CD8-positive, alpha-beta memory T cell (primary cell): ENCODE measurements at regions not wholly inside any gene's neighbourhood (a gene's known extent, or its start where the extent isn't known, plus 50 kb on each side); places are given as distances from the start of the nearest gene placed in this dataset.

Source experiments
- CTCF ChIA-PET: fragments of 350-600 bp; sonication (Branson Sonifier 250); formaldehyde crosslinking; loops from one replicate; lab custom pipeline; 2021; ENCODE audit warnings: antibody characterized with exemption; lab: Charles Lee
- POLR2A ChIA-PET: fragments of 350-600 bp; sonication (Branson Sonifier 250); formaldehyde crosslinking; loops from one replicate; lab custom pipeline; 2021; ENCODE audit warnings: antibody characterized with exemption; lab: Charles Lee
- DNase-seq, 5 donors: peaks; one replicate each; pipeline versions ENCODE4 v3.0.0 to v3.0.0-alpha.2; 2020 to 2022; ENCODE audit warnings: mixed read lengths in 1 of 5
- H3K27ac ChIP-seq: one replicate; pipeline ENCODE4 v1.7.0; 2013; ENCODE audit warnings: low read depth, mild to moderate bottlenecking, low read length, moderate library complexity
- H3K27me3 ChIP-seq: 2 replicates; pipeline ENCODE4 v1.7.0; 2013; ENCODE audit warnings: low read length, mild to moderate bottlenecking; ENCODE audit not compliant: insufficient read depth, poor library complexity, severe bottlenecking
- H3K36me3 ChIP-seq: 2 replicates; pipeline ENCODE4 v1.7.0; 2013; ENCODE audit warnings: mild to moderate bottlenecking, low read length, moderate library complexity; ENCODE audit not compliant: insufficient read depth
- H3K4me1 ChIP-seq: 2 replicates; pipeline ENCODE4 v1.7.0; 2013; ENCODE audit warnings: mild to moderate bottlenecking, low read length, moderate library complexity; ENCODE audit not compliant: insufficient read depth
- H3K4me3 ChIP-seq: 2 replicates; pipeline ENCODE4 v1.7.0; 2013; ENCODE audit warnings: mild to moderate bottlenecking, low read length
- H3K9me3 ChIP-seq: 2 replicates; pipeline ENCODE4 v1.7.0; 2013; ENCODE audit warnings: mild to moderate bottlenecking, low read length
- H3K27ac Mint-ChIP-seq, 8 donors: one replicate each; pipeline ENCODE4 v1.8.0; 2020 to 2021; ENCODE audit warnings: mixed read lengths in 8 of 8, mild to moderate bottlenecking in 6 of 8, inconsistent platforms in 3 of 8, moderate library complexity in 3 of 8
- H3K27me3 Mint-ChIP-seq, 2 donors: one replicate each; pipeline ENCODE4 v1.8.0; 2020 to 2021; ENCODE audit warnings: mixed read lengths in 2 of 2, mild to moderate bottlenecking in 1 of 2, moderate library complexity in 1 of 2
- H3K36me3 Mint-ChIP-seq, 3 donors: one replicate each; pipeline ENCODE4 v1.8.0; 2020 to 2021; ENCODE audit warnings: mixed read lengths in 3 of 3, inconsistent platforms in 1 of 3, mild to moderate bottlenecking in 1 of 3
- H3K4me1 Mint-ChIP-seq, 3 donors: one replicate each; pipeline ENCODE4 v1.8.0; 2020 to 2021; ENCODE audit warnings: mixed read lengths in 3 of 3, inconsistent platforms in 1 of 3, mild to moderate bottlenecking in 1 of 3
- H3K4me3 Mint-ChIP-seq, 7 donors: one replicate each; pipeline ENCODE4 v1.8.0; 2020 to 2021; ENCODE audit warnings: mixed read lengths in 7 of 7, mild to moderate bottlenecking in 6 of 7, moderate library complexity in 4 of 7, inconsistent platforms in 2 of 7
- H3K9me3 Mint-ChIP-seq, 5 donors: one replicate each; pipeline ENCODE4 v1.8.0; 2020 to 2022; ENCODE audit warnings: mixed read lengths in 5 of 5, mild to moderate bottlenecking in 3 of 5, moderate library complexity in 2 of 5, inconsistent platforms in 1 of 5

- Histone ChIP-seq H3K27me3 (no peaks in the 10 kb centered on the region), H3K36me3 (no peaks in the 10 kb centered on the region), H3K27ac (no peak overlapping the region), H3K4me1 (no peaks in the 10 kb centered on the region), H3K4me3 (no peak overlapping the region), H3K9me3 (no peaks in the 10 kb centered on the region)
- H3K27me3 Mint-ChIP-seq, result no peaks in the 10 kb centered on the region
- no peak overlapping the region for H3K27ac Mint-ChIP-seq
- H3K36me3 Mint-ChIP-seq, result no peaks in the 10 kb centered on the region
- peaks cover 3 to 24% (median 9%) of the 10 kb centered on the region in 5 donors for H3K9me3 Mint-ChIP-seq
- POLR2A ChIA-PET, result no interaction called here
- H3K4me1 Mint-ChIP-seq, result no peaks in the 10 kb centered on the region
- DNase-seq, result no peak
- H3K4me3 Mint-ChIP-seq, result no peak overlapping the region
- CTCF ChIA-PET, result no interaction called here
Observed at GRCh38 chr9:26463837-26464236, 428.8 kb downstream of the CAAP1 start.

- ChIA-PET CTCF (no interaction called here), POLR2A (no interaction called here)
- H3K36me3 ChIP-seq, result no peaks in the 10 kb centered on the region
- Mint-ChIP-seq H3K27me3 (no peaks in the 10 kb centered on the region), H3K4me3 (no peak overlapping the region), H3K27ac (no peak overlapping the region), H3K4me1 (no peaks in the 10 kb centered on the region), H3K9me3 (peaks cover 3 to 19% (median 9%) of the 10 kb centered on the region in 5 donors), H3K36me3 (no peaks in the 10 kb centered on the region)
- no peak overlapping the region for H3K4me3 ChIP-seq
- H3K4me1 ChIP-seq, result no peaks in the 10 kb centered on the region
- no peaks in the 10 kb centered on the region for H3K9me3 ChIP-seq
- no peaks in the 10 kb centered on the region for H3K27me3 ChIP-seq
- no peak for DNase-seq
- H3K27ac ChIP-seq, result no peak overlapping the region
Observed at GRCh38 chr9:26462751-26463150, 429.9 kb downstream of the CAAP1 start.

GRCh38 chr9:26462213-26462612, 430.4 kb downstream of the CAAP1 start:
- H3K27me3 ChIP-seq, result no peaks in the 10 kb centered on the region
- H3K4me1 ChIP-seq, result no peaks in the 10 kb centered on the region
- Mint-ChIP-seq H3K9me3 (peaks cover 3 to 19% (median 11%) of the 10 kb centered on the region in 5 donors), H3K4me3 (no peak overlapping the region), H3K36me3 (no peaks in the 10 kb centered on the region), H3K4me1 (no peaks in the 10 kb centered on the region), H3K27ac (no peak overlapping the region), H3K27me3 (no peaks in the 10 kb centered on the region)
- no peak overlapping the region for H3K27ac ChIP-seq
- ChIA-PET POLR2A (no interaction called here), CTCF (no interaction called here)
- H3K9me3 ChIP-seq, result no peaks in the 10 kb centered on the region
- DNase-seq, result no peak
- H3K36me3 ChIP-seq, result no peaks in the 10 kb centered on the region
- H3K4me3 ChIP-seq, result no peak overlapping the region

- H3K27me3 ChIP-seq, result no peaks in the 10 kb centered on the region
- no peaks in the 10 kb centered on the region for H3K4me1 Mint-ChIP-seq
Observed at GRCh38 chr9:26460624-26461023, 432.0 kb downstream of the CAAP1 start.

GRCh38 chr9:26459959-26460358, 432.6 kb downstream of the CAAP1 start:
- no peak for DNase-seq
- no peak overlapping the region for H3K27ac ChIP-seq
- Mint-ChIP-seq H3K36me3 (no peaks in the 10 kb centered on the region), H3K4me1 (no peaks in the 10 kb centered on the region), H3K4me3 (no peak overlapping the region), H3K27ac (no peak overlapping the region), H3K27me3 (no peaks in the 10 kb centered on the region), H3K9me3 (peaks cover 2 to 11% (median 7%) of the 10 kb centered on the region in 5 donors)
- H3K36me3 ChIP-seq, result no peaks in the 10 kb centered on the region
- CTCF ChIA-PET, result no interaction called here
- no peaks in the 10 kb centered on the region for H3K4me1 ChIP-seq
- H3K27me3 ChIP-seq, result no peaks in the 10 kb centered on the region
- POLR2A ChIA-PET, result no interaction called here
- H3K9me3 ChIP-seq, result no peaks in the 10 kb centered on the region
- no peak overlapping the region for H3K4me3 ChIP-seq

More at GRCh38 chr9:26460624-26461023, 432.0 kb downstream of the CAAP1 start:
- Histone ChIP-seq H3K4me1 (no peaks in the 10 kb centered on the region), H3K36me3 (no peaks in the 10 kb centered on the region), H3K27ac (no peak overlapping the region), H3K9me3 (no peaks in the 10 kb centered on the region), H3K4me3 (no peak overlapping the region)
- Mint-ChIP-seq H3K27me3 (no peaks in the 10 kb centered on the region), H3K36me3 (no peaks in the 10 kb centered on the region), H3K9me3 (peaks cover 3 to 11% (median 7%) of the 10 kb centered on the region in 5 donors), H3K27ac (no peak overlapping the region), H3K4me3 (no peak overlapping the region)
- DNase-seq, result no peak
- CTCF ChIA-PET, result no interaction called here
- POLR2A ChIA-PET, result no interaction called here

GRCh38 chr9:26458054-26458453, 434.5 kb downstream of the CAAP1 start:
- no peaks in the 10 kb centered on the region for H3K36me3 Mint-ChIP-seq
- peaks cover 3 to 11% (median 5%) of the 10 kb centered on the region in 5 donors for H3K9me3 Mint-ChIP-seq
- POLR2A ChIA-PET, result no interaction called here
- CTCF ChIA-PET, result no interaction called here
- Histone ChIP-seq H3K27me3 (no peaks in the 10 kb centered on the region), H3K36me3 (no peaks in the 10 kb centered on the region), H3K27ac (no peak overlapping the region), H3K4me3 (no peak overlapping the region), H3K9me3 (no peaks in the 10 kb centered on the region), H3K4me1 (no peaks in the 10 kb centered on the region)
- DNase-seq, result no peak
- H3K4me3 Mint-ChIP-seq, result no peak overlapping the region
- no peaks in the 10 kb centered on the region for H3K27me3 Mint-ChIP-seq
- H3K4me1 Mint-ChIP-seq, result no peaks in the 10 kb centered on the region
- no peak overlapping the region for H3K27ac Mint-ChIP-seq

GRCh38 chr9:26457151-26457550, 435.5 kb downstream of the CAAP1 start:
- no peaks in the 10 kb centered on the region for H3K4me1 ChIP-seq
- CTCF ChIA-PET, result no interaction called here
- no peaks in the 10 kb centered on the region for H3K4me1 Mint-ChIP-seq
- no peaks in the 10 kb centered on the region for H3K9me3 ChIP-seq
- POLR2A ChIA-PET, result no interaction called here
- DNase-seq, result no peak
- H3K27ac Mint-ChIP-seq, result no peak overlapping the region
- no peak overlapping the region for H3K4me3 ChIP-seq
- H3K27me3 ChIP-seq, result no peaks in the 10 kb centered on the region
- no peaks in the 10 kb centered on the region for H3K36me3 ChIP-seq
- H3K27ac ChIP-seq, result no peak overlapping the region
- H3K27me3 Mint-ChIP-seq, result no peaks in the 10 kb centered on the region
- H3K4me3 Mint-ChIP-seq, result no peak overlapping the region
- H3K36me3 Mint-ChIP-seq, result no peaks in the 10 kb centered on the region
- H3K9me3 Mint-ChIP-seq, result peaks cover 5 to 15% (median 7%) of the 10 kb centered on the region in 5 donors

GRCh38 chr9:26439061-26439624, 453.5 kb downstream of the CAAP1 start:
- Histone ChIP-seq H3K4me1 (no peaks in the 10 kb centered on the region), H3K27ac (no peak overlapping the region), H3K9me3 (no peaks in the 10 kb centered on the region), H3K4me3 (no peak overlapping the region), H3K27me3 (no peaks in the 10 kb centered on the region), H3K36me3 (no peaks in the 10 kb centered on the region)
- Mint-ChIP-seq H3K4me1 (no peaks in the 10 kb centered on the region), H3K27ac (no peak overlapping the region), H3K4me3 (no peak overlapping the region), H3K27me3 (no peaks in the 10 kb centered on the region), H3K9me3 (peaks cover 0 to 34% (median 8%) of the 10 kb centered on the region in 5 donors), H3K36me3 (no peaks in the 10 kb centered on the region)
- DNase-seq, result no peak
- CTCF ChIA-PET, result no interaction called here
- POLR2A ChIA-PET, result no interaction called here
